ENCODE measurements at regions not wholly inside any gene's neighbourhood (a gene's known extent, or its start where the extent isn't known, plus 50 kb on each side); places are given as distances from the start of the nearest gene placed in this dataset.
A peak's percentile ranks its signal among the peaks of the same experiment; 100 is the strongest.
"Not testable (repeated sequence)": the region's sequence is repeated elsewhere in the genome, so short reads cannot be mapped to it uniquely, and the experiment has no call there.

DNA sequence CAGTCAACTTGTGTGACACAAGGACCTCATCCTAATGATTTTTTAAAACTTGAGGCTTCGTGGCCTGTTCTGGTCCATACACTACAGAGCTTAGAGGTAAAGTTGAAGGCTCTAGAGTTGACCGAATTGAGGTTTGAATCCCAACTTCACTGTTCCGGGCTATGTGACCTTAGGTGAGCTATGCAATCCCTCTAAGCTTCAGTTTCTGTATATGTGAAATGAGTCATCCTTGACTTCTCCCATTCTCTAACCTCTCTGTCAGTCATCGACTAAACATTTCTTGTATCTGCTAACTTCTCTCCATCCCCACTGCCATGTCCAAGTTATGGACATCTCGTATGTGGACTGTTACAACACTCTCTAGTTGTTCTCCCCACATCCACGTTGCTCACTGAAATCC lies 178.2 kb upstream of the TMEM45B start:
- no peak for DNase-seq (ENCODE audit: low spot score)

DNA sequence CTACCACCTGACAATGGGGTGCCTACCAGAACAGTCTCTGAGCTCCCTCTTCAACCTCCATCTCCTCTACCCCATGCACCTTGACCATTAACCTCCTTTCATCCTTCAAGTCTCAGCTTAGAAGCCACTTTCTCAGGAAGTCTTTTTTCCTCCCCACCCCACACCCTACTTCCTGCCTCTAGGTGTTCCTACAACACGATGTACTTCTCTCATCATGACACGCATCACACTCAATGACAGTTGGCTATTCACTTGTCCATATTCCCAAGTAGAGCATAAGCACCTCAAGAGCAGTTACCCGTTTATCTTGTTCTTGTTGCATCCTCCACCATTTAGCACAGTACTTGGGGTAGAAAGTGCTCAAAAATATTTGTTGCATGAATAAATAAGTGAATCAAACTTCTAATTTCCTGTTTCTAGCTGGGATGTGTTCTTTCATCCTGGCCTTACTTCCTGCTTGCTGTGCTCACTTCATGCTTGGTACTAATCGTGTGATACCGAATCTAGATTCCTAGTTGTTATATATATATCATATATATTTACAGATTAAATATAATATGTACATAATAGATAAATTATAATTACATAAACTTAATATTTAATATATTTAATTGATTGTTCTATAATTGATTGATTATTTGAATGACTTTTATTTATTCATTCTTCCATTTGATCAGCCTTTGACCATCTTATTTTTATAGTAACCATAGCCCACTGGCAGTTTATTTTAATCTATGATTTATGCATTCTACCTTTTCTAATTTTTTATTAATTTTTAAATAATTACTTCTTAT lies 177.5 kb upstream of the TMEM45B start:
- DNase-seq (ENCODE audit: low spot score): no peak

DNA sequence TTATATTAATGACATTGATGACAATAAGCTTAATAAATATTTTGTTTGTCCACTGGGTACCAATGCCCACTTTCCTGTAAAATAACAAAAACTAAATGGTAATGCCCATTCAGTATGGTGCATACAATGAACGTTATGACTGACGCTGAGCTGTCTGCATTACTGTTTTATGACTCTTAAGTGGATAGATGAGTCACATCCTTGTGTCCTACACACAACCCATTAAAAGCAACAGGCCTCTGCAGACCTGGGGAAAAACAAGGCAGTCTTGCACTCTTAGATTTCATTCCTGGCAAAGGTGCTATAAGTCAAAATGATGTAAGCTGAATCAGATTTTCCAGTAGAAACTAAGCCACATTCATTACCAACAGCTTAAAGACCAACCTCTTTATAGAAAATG lies 176.3 kb upstream of the TMEM45B start:
- peak; percentile 69 for DNase-seq (ENCODE audit: low spot score)

DNA sequence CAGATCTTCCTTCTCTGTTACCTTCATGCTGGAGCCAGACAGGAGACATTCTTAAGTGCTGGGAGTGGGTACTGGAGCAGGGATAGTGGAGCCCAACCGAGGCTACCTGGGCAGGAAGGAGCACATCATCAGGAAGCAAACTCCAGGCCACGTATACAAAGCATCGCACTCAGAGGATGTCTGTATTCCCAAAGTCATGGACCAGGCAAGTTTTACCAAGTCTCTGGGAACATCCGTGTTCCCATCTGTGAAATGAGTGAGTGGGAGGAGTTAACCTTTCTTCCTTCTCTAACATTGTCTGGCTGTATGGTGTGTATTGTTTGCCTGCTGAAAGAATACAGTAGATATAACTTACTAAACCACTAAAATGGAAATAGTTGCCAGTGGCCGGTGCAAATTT lies 175.0 kb upstream of the TMEM45B start:
- no peak for DNase-seq (ENCODE audit: low spot score)

DNA sequence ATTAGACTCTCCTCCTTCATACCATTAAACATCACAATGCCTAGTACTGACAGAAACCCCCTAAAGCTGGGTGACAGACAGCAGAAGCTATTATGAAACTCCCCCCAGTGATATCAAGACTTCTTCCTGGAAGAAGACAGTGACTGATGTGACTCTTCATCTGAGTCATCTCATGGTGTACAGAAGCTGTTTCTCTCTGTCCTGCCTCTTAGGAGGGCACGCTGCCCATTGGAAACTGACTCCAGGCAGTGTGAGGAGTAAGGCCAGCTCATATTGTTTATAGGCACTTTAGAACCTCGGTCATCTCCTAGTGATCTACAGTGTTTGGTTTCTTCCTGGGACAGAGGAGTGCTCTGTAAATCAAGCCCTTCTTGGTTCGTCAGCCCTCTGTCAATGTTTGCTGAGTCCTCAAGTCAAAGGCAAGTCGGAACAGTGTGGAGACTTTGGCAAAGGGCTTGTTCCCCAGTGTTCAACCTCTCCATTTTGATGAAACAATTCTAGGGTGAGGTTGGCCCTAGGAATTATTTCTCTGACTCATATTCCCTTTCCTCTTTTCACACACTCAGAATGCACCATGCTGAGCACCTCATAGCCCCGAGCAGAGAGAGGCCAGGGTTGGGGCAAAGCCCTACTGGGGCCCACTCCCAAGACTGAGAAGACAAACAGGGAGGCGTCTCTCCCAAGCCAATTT lies 172.5 kb upstream of the TMEM45B start:
- no peak for DNase-seq (ENCODE audit: low spot score)

DNA sequence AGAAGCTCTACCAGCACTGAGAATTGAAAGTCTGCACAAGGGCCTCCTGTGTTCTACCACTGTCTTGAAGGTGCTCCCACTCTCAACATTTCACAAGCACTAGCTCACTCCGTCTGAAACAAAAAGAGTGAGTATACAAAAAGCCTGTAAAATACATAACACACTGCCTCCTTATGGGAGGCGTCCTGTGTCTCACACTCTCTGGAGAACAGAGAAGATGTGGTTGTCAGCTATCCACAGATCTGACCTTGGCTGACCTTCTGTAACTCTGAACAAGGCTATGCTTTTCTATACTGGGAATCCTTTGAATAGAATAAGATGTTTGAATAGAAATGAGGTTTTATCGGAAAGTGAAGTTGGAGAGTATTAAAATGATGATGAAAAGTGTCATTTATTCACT lies 171.3 kb upstream of the TMEM45B start:
- DNase-seq (ENCODE audit: low spot score): no peak

DNA sequence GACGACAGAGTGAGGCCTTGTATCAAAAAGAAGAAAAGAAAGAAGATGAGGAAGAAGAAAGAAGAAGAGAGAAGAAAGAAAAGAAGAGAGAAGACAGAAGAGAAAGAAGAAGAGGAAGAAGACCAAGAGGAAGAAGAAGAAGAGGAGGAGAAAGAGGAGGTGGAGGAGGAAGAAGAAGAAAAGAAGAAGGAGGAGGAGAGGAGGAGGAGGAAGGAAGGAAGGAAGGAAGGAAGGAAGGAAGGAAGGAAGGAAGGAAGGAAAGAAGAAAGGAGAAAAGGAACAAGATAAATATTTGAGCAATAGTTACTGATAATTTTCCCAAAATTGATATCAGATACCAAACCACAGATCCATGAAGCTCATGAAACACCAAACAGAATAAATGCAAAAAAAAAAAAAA lies 169.7 kb upstream of the TMEM45B start:
- no peak for DNase-seq (ENCODE audit: low spot score)

DNA sequence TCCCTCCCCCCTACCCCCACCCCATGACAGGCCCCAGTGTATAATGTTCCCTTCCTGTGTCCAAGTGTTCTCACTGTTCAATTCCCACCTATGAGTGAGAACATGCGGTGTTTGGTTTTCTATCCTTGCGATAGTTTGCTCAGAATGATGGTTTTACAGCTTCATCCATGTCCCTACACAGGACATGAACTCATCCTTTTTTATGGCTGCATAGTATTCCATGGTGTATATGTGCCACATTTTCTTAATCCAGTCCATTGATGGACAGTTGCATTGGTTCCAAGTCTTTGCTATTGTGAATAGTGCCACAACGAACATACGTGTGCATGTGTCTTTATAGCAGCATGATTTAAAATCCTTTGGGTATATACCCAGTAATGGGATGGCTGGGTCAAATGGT lies 165.6 kb upstream of the TMEM45B start:
- DNase-seq (ENCODE audit: low spot score): not testable (repeated sequence)

DNA sequence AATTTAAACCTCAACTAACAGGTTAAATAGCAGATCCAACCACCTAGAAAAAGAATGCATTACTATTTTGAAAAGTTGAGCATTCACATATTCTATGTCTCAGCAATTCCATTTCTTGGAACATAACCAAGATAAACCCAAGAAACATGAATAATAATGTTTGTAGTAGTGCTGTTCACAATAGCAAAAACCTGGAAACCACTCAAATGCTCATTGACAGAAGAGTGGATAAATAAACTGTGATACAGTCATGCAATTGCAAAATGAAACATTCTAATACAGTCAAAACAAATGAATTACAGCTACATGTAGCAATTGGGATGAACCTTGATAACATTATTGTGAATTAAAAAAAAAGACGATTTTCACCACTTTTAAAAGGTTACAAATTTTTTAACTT lies 162.8 kb upstream of the TMEM45B start:
- no peak for DNase-seq (ENCODE audit: low spot score)

DNA sequence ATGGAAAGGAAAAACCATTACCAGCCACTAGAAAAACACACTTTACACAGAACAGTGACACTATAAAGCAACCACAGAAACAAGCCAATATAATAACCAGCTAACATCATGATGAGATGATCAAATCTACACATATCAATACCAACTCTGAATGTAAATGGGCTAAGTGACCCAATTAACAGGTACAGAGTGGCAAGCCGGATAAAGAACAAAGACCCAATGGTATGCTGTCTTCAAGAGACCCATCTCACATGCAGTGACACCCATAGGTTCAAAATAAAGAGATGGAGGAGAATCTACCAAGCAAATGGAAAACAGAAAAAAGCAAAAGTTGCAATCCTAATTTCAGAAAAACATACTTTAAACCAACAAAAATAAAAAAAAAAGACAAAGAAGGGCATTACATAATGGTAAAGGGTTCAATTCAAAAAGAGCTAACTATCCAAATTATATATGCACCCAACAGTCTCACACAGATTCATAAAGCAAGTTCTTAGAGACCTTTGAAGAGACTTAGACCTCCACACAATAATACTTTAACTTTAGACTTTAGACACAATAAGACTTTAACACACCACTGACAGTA lies 160.3 kb upstream of the TMEM45B start:
- no peak for DNase-seq (ENCODE audit: low spot score)

DNA sequence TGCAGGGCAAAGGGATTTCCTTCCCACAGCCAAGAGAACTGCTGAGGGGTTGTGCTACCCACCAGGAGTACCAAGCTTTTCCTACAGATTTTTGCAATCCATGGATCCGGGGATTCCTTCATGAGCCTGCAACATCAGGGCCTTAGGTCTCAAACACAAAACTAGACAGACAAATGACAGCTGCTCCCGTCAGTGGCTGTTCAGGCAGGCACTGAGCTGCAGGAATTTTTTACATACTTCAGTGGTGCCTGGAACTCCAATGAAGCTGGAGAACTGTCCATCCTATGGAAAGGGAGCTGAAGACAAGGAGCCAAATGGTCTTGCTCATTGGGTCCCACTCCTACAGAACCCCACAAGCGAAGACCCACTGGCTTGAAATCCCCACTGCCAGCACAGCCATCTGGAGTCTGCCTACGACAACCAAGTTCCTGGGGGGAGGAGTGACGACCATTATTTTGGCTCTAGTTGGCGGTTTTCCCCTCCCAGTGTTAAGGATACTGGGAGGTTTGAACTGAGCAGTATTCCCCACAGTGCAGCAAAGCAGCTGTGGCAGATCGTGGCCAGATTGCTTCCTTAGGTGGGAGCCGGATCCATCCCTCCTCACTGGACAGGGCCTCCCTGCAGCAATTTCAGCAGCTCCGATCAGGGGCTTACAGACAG lies 157.7 kb upstream of the TMEM45B start:
- DNase-seq (ENCODE audit: low spot score): no peak

DNA sequence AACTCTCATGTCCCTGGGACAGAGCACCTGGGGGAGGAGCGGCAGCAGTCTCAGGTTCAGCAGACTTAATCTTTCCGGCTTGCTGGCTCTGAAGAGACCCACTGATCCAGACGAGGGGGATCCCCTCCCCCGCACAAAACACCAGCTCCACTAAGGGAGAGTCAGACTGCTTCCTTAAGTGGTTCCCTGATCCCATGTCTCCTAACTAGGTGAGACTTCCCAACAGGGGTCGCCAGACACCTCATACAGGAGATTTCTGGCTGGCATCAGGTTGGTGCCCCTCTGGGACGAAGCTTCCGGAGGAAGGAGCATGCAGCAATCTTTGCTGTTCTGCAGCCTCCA lies 157.2 kb upstream of the TMEM45B start:
- DNase-seq (ENCODE audit: low spot score): no peak

DNA sequence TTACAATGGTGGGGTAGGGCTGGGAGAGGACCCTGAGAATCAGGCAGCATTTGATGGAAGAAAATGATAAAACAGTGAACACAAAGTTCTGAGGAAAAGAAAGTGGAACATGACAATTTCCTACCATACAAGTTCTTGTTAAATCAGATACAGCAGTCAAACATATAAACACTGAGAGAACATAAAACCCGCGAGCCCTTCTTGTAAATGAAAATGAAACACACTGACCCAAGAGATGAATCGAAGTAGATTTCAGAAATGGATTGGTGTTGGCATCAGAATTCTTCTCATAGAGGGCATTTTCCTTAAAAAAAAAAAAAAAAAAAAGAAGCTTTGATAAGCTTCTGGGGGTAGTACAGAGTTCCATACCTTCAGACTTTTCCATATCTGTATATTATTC lies 134.7 kb upstream of the TMEM45B start:
- DNase-seq (ENCODE audit: low spot score): no peak

DNA sequence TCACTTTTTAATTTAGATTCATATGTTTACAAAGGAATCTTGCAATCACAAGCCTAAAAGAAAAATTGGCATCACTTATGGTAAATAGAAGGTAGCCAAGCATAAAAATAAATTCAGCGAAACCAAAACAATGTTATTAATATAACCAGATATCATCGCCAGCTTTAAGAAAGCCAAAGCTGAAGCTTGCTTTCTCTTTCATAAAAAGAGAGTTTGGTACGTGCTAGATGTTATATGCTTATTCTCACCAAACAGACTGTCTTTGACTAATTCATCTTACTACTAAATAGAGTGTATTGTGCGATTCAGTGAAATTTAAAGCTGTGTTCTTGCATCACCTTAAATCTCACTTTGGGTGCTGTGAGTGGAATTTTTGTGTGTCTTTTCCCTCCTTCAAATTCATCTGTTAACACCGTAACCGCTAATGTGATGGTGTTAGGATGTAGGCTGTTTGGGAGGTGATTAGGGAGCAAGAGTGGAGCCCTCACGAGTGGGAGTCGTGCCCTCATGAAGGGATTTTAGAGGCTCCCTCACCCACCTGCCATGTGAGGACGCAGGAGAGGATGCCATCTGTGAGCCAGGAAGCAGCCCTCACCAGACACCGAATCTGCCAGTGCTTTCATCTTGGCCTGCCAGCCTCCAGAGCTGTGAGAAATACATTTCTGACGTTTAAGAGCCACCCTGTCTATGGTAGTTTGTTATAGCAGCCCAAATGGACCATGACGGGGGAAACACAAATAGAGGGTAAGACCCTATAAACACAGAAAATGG lies 134.1 kb upstream of the TMEM45B start:
- DNase-seq (ENCODE audit: low spot score): no peak

DNA sequence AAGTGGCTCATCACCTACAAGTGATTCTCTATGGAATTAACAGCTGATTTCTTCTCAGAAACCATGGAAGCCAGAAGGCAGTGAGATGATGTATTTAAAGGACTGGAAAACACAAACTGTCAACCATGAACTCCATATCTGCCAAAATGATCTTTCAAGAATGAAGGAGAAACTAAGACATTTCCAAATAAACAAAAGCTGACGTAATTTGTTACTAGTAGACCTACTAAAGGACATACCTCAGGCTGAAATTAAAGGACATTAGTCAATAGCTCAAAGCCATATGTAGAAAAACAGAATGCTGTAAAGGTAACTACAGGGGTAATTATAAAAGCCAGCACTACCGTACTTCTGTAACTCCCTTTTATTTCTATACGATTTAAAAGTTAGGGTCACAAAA lies 129.4 kb upstream of the TMEM45B start:
- DNase-seq (ENCODE audit: low spot score): no peak

DNA sequence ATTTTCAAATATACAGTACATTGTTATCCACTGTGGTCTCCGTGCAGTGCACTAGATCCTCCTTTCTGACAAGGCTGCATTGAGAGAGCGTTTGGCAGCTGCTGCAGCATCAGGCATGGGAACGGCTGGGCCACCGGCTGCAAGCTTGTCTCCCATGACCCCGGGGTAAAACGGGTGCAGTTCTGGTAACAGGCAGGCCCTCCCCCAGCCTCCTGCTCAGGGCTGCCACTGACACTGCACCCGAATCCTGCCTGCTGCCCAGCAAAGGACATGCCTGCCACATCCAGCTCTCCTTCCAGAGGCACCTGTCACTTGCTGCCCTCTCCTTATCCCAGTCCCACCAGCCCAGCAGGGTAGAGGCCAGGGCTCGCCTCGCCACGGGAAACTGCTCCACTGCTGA lies 124.5 kb upstream of the TMEM45B start:
- DNase-seq (ENCODE audit: low spot score): no peak

DNA sequence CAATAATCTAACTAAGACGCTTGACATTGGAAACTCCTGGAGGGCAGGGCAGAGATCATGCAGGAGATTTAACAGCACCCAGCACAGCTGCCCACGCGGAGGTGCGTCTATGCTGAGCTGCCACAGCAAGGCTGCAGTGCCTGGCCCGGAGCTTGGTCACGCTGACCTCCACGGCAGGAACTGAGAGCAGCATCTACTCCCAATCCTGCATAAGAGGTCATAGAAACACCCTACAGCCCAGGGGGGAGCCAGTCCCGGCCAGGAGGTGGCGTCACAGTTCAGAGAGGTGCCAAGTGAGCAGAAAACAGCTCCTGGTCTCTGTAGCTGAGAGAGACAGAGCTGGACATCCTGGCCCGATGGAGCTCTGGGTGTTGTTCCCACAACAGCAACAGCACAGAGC lies 121.1 kb upstream of the TMEM45B start:
- DNase-seq (ENCODE audit: low spot score): no peak

DNA sequence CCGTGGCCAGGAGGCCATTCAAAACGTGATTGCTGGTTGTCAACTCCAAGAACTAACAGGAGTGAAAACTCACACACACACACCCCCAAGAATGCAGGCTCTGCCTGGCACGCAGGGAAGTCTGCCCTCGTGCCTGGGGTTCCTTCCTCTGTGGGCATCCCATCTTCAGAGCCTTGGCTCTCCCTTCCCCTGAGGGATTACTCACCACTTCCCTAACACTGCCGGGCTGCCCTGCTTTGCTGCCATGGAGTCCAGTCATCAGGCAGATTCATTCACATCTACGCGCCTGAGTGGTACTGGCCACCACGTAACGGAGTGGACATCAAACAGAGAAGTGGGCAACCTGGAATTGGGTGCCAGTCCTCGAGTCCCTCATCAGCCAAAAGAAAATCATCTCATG lies 120.7 kb upstream of the TMEM45B start:
- DNase-seq (ENCODE audit: low spot score): no peak

DNA sequence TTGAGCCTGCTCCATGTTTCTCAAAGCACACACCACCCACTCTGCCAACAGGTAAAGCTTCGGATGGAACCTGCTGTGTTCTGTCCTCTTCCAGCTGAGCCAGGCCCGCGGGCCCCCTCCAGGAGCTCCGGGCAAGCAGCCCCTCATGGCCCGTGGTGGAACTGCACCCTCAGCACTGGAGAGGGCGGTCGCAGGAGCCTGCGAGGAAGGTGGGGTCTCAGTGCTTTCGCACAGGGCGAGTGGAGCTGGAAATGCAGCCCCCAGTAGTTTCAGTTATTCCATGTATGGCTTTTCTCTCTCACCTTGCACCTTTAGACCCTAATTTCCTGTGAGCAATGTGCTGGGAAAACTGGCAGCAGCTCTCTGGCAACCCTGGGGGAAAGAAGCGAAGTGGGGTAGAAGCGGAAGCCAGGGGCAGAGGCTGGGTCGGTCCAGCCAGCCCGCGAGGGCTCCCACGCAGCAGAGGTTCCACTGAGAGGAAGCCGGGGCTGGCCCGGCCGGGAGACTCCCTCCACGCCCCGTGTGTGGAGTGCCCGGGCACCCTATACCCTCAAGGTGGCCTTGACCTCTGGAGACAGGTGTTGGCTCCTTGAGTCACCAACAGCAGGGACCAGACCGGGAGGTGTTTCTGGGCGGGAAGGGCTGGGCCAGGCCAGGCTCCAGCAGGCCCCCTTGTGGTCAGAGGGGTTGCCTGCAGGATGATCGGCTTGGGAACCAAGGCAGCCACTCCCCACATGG lies 119.9 kb upstream of the TMEM45B start:
- DNase-seq (ENCODE audit: low spot score): peak; percentile 50

DNA sequence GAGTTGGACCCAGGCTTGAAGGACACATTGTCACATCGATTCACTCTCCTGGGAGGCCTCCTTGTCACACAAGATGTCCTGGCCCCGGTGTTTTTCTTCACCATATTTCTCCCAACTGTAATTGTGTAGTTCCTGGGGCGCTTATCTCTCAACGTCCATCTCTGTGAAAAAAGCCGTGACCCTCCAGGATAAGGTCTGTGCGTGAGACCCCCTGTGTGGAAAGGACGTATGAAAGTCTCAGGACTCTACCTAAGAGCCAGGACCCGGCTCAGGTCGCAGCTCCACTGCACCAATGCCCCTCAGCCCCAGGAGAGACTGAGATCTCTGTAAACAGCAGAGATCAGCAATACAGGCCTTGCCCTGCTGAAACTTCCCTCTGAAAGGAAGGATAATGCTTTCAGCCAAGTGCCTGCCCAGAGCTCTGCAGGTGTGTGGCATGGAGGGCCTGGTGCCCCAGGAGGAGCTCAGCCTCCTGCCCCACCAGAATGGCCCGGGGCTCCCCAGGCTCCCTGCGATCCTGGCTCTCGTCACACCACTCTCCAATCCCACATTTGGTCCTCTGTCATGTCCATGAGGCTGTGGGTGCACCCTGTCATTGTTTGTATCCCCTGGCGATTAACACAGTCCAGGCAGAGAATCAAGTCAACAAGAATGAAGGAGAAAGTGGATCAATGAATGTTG lies 119.2 kb upstream of the TMEM45B start:
- DNase-seq (ENCODE audit: low spot score): no peak

DNA sequence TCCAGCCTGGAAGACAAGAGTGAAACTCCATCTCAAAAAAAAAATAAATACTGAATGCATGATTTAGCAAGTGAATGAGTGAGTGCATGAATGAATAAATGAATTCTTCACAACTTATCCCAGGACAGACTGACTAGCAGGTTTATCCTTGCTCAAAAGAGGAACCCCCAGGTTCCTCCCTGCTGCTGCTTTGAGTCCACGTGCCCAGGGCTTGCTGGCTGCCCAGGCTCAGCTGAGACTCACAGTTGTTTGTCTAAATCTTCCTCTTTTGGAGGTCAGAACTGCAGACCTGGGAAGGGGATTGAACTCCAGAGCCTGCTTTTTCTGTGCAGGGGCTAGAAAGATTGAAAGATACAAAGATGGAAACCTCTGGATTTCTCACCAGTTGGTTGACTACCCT lies 117.4 kb upstream of the TMEM45B start:
- DNase-seq (ENCODE audit: low spot score): no peak

Data from umbilical cord (tissue), 1 donor.